ENCODE measurements at regions not wholly inside any gene's neighbourhood (a gene's known extent, or its start where the extent isn't known, plus 50 kb on each side); places are given as distances from the start of the nearest gene placed in this dataset.

DNA sequence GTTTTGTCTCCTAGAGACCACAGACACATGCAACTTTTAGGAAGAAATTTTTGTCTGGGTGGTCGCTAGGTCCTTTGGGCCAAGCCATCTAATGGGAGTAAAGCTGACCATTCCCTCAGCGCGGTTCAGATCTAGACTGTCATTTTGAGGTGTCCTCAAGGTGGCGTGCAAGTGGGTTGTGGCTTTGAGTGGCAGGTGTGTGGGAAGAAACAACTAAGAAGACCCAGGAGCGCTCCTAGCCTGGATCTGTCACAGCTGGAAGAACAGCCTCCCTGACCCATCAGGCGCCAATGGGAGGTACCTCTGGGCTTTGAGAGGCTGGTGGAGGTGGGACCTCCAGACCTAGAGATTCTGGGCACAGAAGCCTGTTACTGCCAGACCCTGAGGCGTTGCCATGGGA is 645.1 kb downstream of the KCNJ18 start:
- no peak for TF ChIP-seq CTCF (IDR thresholded peaks at IDR 0.05)
- no peak for TF ChIP-seq POLR2A (IDR thresholded peaks at IDR 0.05)
- no peak for TF ChIP-seq EP300 (IDR thresholded peaks at IDR 0.05)
- TF ChIP-seq POLR2AphosphoS5 (IDR thresholded peaks at IDR 0.05): no peak
